Erythroblast (primary cell): ENCODE measurements at regions not wholly inside any gene's neighbourhood (a gene's known extent, or its start where the extent isn't known, plus 50 kb on each side); places are given as distances from the start of the nearest gene placed in this dataset.

Experiments
- GATA1 ChIP-seq: IDR thresholded peaks from 2 replicates; pipeline ENCODE4 v1.6.1; 2011; ENCODE audit warnings: low read depth, mild to moderate bottlenecking, control low read depth, low read length, moderate library complexity
- POLR2A ChIP-seq: IDR thresholded peaks from 2 replicates; pipeline ENCODE4 v1.6.1; 2011; ENCODE audit warnings: mild to moderate bottlenecking, low read length

- no peak for TF ChIP-seq POLR2A
- TF ChIP-seq GATA1: no peak
Measured at GRCh38 chr13:24106429-24106828, 54.1 kb upstream of the SPATA13 start.
